ENCODE measurements at regions not wholly inside any gene's neighbourhood (a gene's known extent, or its start where the extent isn't known, plus 50 kb on each side); places are given as distances from the start of the nearest gene placed in this dataset.

DNA sequence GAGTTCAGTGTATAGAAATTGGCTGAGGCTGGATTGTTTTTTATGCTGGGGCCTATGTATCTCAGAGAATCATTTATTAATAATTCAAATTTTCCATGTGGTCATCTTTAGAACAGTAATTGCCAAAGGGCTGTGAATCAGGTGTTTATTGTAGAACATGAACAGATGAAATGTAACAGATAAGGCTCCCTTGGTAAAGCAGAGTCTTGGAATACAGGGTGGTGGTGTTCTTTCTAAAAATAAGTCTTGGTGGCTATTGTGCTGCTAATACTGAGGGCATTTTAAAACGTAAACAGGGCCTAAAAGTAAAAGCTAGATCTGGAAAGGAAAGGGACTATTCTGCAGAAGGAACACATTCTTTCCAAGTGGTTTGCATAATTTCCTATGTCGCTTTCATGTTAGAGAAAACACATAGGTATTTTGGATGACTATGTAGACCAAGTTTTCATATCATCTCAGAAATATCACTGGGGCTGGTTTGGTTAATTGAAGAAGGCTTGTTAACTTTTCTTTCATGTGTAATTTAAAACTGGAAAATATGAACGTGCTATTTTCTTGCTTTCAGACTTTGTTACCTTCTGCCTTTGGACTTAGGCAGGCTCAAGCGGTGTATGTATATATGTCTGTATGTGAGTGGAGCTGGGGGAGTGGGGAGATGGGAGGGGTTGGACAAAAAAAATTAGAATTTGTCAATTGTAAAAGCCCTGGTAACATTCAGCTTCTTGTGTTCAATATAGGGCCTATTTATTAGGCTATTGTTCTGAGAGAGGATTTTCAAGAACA is 119.9 kb upstream of the ANKRD55 start:
- no peak for TF ChIP-seq EZH2 (IDR thresholded peaks at IDR 0.05; ENCODE audit: low read length, missing control alignments)
- TF ChIP-seq, protein P1, sequence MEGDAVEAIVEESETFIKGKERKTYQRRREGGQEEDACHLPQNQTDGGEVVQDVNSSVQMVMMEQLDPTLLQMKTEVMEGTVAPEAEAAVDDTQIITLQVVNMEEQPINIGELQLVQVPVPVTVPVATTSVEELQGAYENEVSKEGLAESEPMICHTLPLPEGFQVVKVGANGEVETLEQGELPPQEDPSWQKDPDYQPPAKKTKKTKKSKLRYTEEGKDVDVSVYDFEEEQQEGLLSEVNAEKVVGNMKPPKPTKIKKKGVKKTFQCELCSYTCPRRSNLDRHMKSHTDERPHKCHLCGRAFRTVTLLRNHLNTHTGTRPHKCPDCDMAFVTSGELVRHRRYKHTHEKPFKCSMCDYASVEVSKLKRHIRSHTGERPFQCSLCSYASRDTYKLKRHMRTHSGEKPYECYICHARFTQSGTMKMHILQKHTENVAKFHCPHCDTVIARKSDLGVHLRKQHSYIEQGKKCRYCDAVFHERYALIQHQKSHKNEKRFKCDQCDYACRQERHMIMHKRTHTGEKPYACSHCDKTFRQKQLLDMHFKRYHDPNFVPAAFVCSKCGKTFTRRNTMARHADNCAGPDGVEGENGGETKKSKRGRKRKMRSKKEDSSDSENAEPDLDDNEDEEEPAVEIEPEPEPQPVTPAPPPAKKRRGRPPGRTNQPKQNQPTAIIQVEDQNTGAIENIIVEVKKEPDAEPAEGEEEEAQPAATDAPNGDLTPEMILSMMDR (conservative IDR thresholded peaks at IDR 0.05 in 1 of 2, IDR thresholded peaks at IDR 0.05 in 1 of 2; ENCODE audit: low read depth in 1 of 2, low read length in 2 of 2) = no peak

Measured in fibroblast of lung (primary cell).